ENCODE measurements at regions not wholly inside any gene's neighbourhood (a gene's known extent, or its start where the extent isn't known, plus 50 kb on each side); places are given as distances from the start of the nearest gene placed in this dataset.

- TF ChIP-seq TAF1 (IDR thresholded peaks at IDR 0.05; ENCODE audit: low read depth) (no peak), CTCF (IDR thresholded peaks at IDR 0.05; ENCODE audit: poor library complexity, severe bottlenecking) (no peak), MXI1 (conservative IDR thresholded peaks at IDR 0.05; ENCODE audit: poor library complexity, severe bottlenecking) (no peak), EZH2 (IDR thresholded peaks at IDR 0.05; ENCODE audit: borderline replicate concordance, insufficient read depth, low read length, poor library complexity, severe bottlenecking) (no peak), RAD21 (conservative IDR thresholded peaks at IDR 0.05) (no peak)
These were observed 165.7 kb upstream of the RTL1 start for GRCh38 chr14:101069228-101069549.

All from neural cell (in vitro differentiated cells).